Right lobe of liver (tissue), 6 donors: ENCODE measurements at regions not wholly inside any gene's neighbourhood (a gene's known extent, or its start where the extent isn't known, plus 50 kb on each side); places are given as distances from the start of the nearest gene placed in this dataset.

ENCODE experiments used
- ATAC-seq, 4 donors: fragments of 200-7000 bp; cut with Tn5 transposase; one replicate each; pipeline ENCODE4 v1.9.1; 2020; ENCODE audit warnings: mild to moderate bottlenecking in 4 of 4, moderate library complexity in 4 of 4
- DNase-seq, 3 donors: peaks; one replicate each; pipeline ENCODE4 v3.0.0-alpha.2; 2020
- H3K27ac ChIP-seq, 3 donors: fragments of 200-600 bp; one replicate each; pipeline ENCODE4 v1.8.0; 2022
- H3K27me3 ChIP-seq, 2 donors: fragments of 200-600 bp; one replicate each; pipeline ENCODE4 v1.8.0; 2022
- H3K36me3 ChIP-seq, 4 donors: fragments of 200-600 bp; sonication (generic) in 1 of 4; one replicate each; pipeline versions ENCODE4 v1.5.1 to v1.8.0; 2017 to 2022; ENCODE audit warnings: control low read depth in 1 of 4
- H3K4me1 ChIP-seq, 4 donors: fragments of 200-600 bp; sonication (generic) in 1 of 4; one replicate each; pipeline versions ENCODE4 v1.5.1 to v1.8.0; 2017 to 2022; ENCODE audit warnings: control low read depth in 1 of 4
- H3K4me3 ChIP-seq, 3 donors: fragments of 200-600 bp; one replicate each; pipeline ENCODE4 v1.8.0; 2022
- H3K9me3 ChIP-seq, 4 donors: fragments of 200-600 bp; sonication (generic) in 1 of 4; one replicate each; pipeline versions ENCODE4 v1.5.1 to v1.8.0; 2017 to 2022; ENCODE audit warnings: control low read depth in 1 of 4
- CTCF ChIP-seq, 4 donors: fragments of 200-600 bp in 3 of 4; fragments of 450-650 bp in 1 of 4; IDR thresholded peaks; one replicate each; pipeline versions ENCODE4 v1.5.1 to v1.8.0; 2016 to 2022; ENCODE audit warnings: antibody characterized with exemption in 4 of 4, mild to moderate bottlenecking in 2 of 4
- POLR2A ChIP-seq: fragments of 450-650 bp; IDR thresholded peaks from one replicate; pipeline ENCODE4 v1.6.1; 2017; ENCODE audit warnings: antibody characterized with exemption, mild to moderate bottlenecking
- WGBS: methylation state at CpG from one replicate; pipeline ENCODE4 v1.1.6; 2018; ENCODE audit warnings: low coverage, low lambda C conversion rate; ENCODE audit not compliant: insufficient coverage; ENCODE audit errors: missing lambda C conversion rate; 5-methylcytosine and 5-hydroxymethylcytosine counted together
- intact Hi-C, 2 donors: fragments of 100-400 bp; cut with DNase I; formaldehyde crosslinking; loops; one replicate each; pipeline versions ENCODE4 v1.11.2 to v1.14.1; 2022
- donor health status: DM: no; HTN: yes; CAD: no.
- donor health status: DM: no; HTN: no; CAD: no.
- donor health status: DM: no; HTN: no; CAD: no.
- donor health status: DM: no; HTN: yes; CAD: no.
- donor health status: DM: no; HTN: yes; CAD: no.

DNA sequence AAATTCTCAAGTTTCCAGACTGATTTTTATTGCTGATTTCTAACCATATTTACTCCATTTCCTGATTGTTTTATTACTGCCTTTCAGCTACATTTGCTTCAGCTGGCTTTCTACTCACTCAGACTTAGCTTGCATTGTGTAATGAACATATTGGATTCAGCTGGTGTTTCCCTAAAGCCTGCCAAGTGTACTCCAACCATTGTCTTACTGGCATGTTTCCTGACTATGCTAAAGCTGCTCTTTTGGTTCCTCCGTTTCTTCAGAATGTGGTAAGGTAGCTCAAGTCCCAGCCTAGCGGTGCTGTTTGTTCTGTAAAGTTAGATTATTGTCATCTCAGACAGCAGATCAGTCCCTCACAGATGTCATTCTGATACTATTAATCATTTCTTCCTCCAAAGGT is 53.1 kb upstream of the GLRA2 start:
- H3K9me3 ChIP-seq, result no peaks in the 10 kb centered on the region
- no peak for TF ChIP-seq POLR2A
- TF ChIP-seq CTCF (IDR thresholded peaks at IDR 0.05), result no peak
- intact Hi-C loops, result no loop called here
- H3K27ac ChIP-seq, result no peak overlapping the region
- WGBS, result 43% methylated on average over 2 of the region's 2 CpGs
- H3K4me3 ChIP-seq, result no peak overlapping the region
- H3K4me1 ChIP-seq, result no peaks in the 10 kb centered on the region
- H3K36me3 ChIP-seq, result no peaks in the 10 kb centered on the region
- H3K27me3 ChIP-seq, result no peaks in the 10 kb centered on the region
- DNase-seq (no peak), ATAC-seq (no peak)

DNA sequence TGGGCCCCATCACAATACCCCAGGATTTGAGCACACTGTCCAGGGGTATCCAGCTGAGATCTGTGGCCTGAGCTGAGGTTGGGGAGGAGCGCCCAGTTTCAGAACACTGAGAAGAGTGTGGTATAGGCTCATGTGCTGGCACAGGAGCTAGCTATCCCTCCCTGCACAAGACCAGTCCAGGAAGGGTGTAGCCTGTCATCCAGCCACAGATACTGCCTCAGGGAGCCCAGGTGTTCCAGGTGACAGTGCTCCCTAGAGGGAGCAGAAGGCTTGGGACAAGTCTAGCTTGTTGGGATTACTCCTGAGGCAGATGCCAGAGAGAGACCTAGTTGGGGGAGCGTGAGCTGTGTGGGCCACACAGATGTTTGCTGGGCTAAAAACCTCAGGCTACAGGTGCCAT is 79.6 kb upstream of the GLRA2 start:
- Histone ChIP-seq H3K4me3 (no peak overlapping the region), H3K4me1 (no peaks in the 10 kb centered on the region), H3K27ac (no peak overlapping the region), H3K36me3 (no peaks in the 10 kb centered on the region), H3K27me3 (no peaks in the 10 kb centered on the region), H3K9me3 (no peaks in the 10 kb centered on the region)
- TF ChIP-seq POLR2A, result no peak
- TF ChIP-seq CTCF (IDR thresholded peaks at IDR 0.05), result no peak
- DNase-seq (no peak), ATAC-seq (peak in 1 of 4 donors; percentile 16)
- intact Hi-C loops, result no loop called here
- no CpG with 5 or more reads among the region's 2 CpGs for WGBS

DNA sequence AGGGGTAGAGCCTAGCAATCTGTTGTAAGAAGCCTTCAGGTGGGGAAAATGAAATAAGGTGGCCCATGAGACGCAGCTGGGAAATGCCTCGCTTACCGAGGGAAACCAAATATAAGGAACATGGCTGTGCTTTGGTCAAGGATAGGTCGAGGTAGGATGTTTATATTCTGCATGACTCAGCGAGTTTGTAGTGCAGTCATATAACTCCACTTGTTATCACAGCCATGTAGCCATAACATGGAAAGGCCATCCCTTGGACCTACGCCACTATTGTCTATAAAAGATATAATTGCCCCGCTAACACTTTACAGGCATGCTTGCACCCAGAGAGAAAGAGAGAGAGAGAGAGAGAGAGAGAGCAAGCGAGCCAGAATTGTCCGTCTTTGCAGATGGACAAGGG is 80.9 kb upstream of the GLRA2 start:
- ATAC-seq (no peak), DNase-seq (no peak)
- no peak overlapping the region for H3K4me3 ChIP-seq
- no peaks in the 10 kb centered on the region for H3K4me1 ChIP-seq
- H3K9me3 ChIP-seq, result no peaks in the 10 kb centered on the region
- H3K27me3 ChIP-seq, result no peaks in the 10 kb centered on the region
- intact Hi-C loops, result no loop called here
- 65% methylated on average over 9 of the region's 9 CpGs for WGBS
- TF ChIP-seq CTCF (IDR thresholded peaks at IDR 0.05), result no peak
- no peak for TF ChIP-seq POLR2A
- H3K36me3 ChIP-seq, result no peaks in the 10 kb centered on the region
- no peak overlapping the region for H3K27ac ChIP-seq

DNA sequence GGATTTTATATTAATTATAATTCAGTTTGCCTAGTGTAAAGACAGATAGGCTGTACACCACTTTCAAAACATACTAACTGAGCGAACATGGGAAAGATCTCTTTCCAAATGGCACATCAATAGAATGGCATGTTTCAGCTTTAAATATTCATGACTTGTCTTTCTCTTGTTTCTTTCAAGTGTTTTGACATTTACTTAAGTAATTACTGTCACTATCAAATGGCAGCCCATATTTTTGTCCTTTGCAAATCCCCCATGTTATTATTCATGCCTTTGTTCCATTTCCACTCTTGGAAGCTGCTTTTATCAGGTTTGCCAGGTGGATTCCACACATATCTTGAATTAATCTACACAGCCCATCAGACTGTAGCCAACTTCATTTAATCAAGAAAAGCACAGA is 89.2 kb upstream of the GLRA2 start:
- no peak for DNase-seq
- H3K36me3 ChIP-seq, result no peaks in the 10 kb centered on the region
- no peaks in the 10 kb centered on the region for H3K4me1 ChIP-seq
- intact Hi-C loops, result no loop called here
- TF ChIP-seq POLR2A (no peak), CTCF (IDR thresholded peaks at IDR 0.05) (no peak)
- no peak overlapping the region for H3K4me3 ChIP-seq
- H3K9me3 ChIP-seq, result no peaks in the 10 kb centered on the region
- WGBS, result 33% methylated on average over 1 of the region's 1 CpG
- no peaks in the 10 kb centered on the region for H3K27me3 ChIP-seq
- ATAC-seq, result no peak
- H3K27ac ChIP-seq, result no peak overlapping the region

- intact Hi-C loops, result no loop called here
- H3K9me3 ChIP-seq, result no peaks in the 10 kb centered on the region
- H3K27me3 ChIP-seq, result no peaks in the 10 kb centered on the region
- no peaks in the 10 kb centered on the region for H3K4me1 ChIP-seq
- no peak overlapping the region for H3K27ac ChIP-seq
- no peaks in the 10 kb centered on the region for H3K36me3 ChIP-seq
- TF ChIP-seq CTCF (IDR thresholded peaks at IDR 0.05), result no peak
- TF ChIP-seq POLR2A, result no peak
- no peak overlapping the region for H3K4me3 ChIP-seq
- 29% methylated on average over 1 of the region's 1 CpG for WGBS
- ATAC-seq (no peak), DNase-seq (no peak)
Observed at GRCh38 chrX:14427614-14428013, 101.7 kb upstream of the GLRA2 start.
